A673 (cell line): ENCODE measurements at regions not wholly inside any gene's neighbourhood (a gene's known extent, or its start where the extent isn't known, plus 50 kb on each side); places are given as distances from the start of the nearest gene placed in this dataset.
"Not testable (repeated sequence)": the region's sequence is repeated elsewhere in the genome, so short reads cannot be mapped to it uniquely, and the experiment has no call there.

ENCODE experiments used
- BruUV-seq: library from RNA; stranded (reverse); fragments of 400-500 nt; replicated peaks from 2 replicates; lab custom pipeline; 2021; lab: Mats Ljungman, UMichigan
- CTCF ChIA-PET: fragments of 300-600 bp; sonication (Branson Sonifier 250); formaldehyde crosslinking; loops from one replicate; lab custom pipeline; 2022; ENCODE audit warnings: antibody characterized with exemption; lab: Charles Lee
- POLR2A ChIA-PET: fragments of 300-600 bp; sonication (Branson Sonifier 250); formaldehyde crosslinking; loops from one replicate; lab custom pipeline; 2022; ENCODE audit warnings: antibody characterized with exemption; ENCODE audit not compliant: low non-redundant PET; lab: Charles Lee
- DNase-seq: peaks from one replicate; pipeline ENCODE4 v3.0.0-alpha.2; 2015; ENCODE audit warnings: low spot score
- H3K27ac ChIP-seq: fragments of 200-600 bp; sonication (generic); 2 replicates; pipeline ENCODE4 v1.5.1; 2016; ENCODE audit warnings: mixed run types, low read depth, mild to moderate bottlenecking, mixed read lengths, antibody characterized with exemption, low read length; ENCODE audit not compliant: poor library complexity, severe bottlenecking
- H3K27me3 ChIP-seq: fragments of 200-600 bp; sonication (generic); replicated peaks from 2 replicates; pipeline ENCODE4 v1.6.1; 2017; ENCODE audit warnings: mixed run types, low read depth, mild to moderate bottlenecking, mixed read lengths, antibody characterized with exemption, low read length; ENCODE audit not compliant: insufficient read depth, poor library complexity
- H3K36me3 ChIP-seq: fragments of 200-600 bp; sonication (generic); 2 replicates; pipeline ENCODE4 v1.6.1; 2016; ENCODE audit warnings: mixed run types, mild to moderate bottlenecking, mixed read lengths, antibody characterized with exemption, low read length; ENCODE audit not compliant: insufficient read depth, poor library complexity, severe bottlenecking
- H3K4me1 ChIP-seq: fragments of 200-600 bp; sonication (generic); 2 replicates; pipeline ENCODE4 v1.6.1; 2017; ENCODE audit warnings: mixed run types, mild to moderate bottlenecking, mixed read lengths, antibody characterized with exemption, low read length; ENCODE audit not compliant: insufficient read depth, poor library complexity, severe bottlenecking
- H3K4me3 ChIP-seq: fragments of 200-600 bp; sonication (generic); 2 replicates; pipeline ENCODE4 v1.5.1; 2016; ENCODE audit warnings: low read depth, mixed run types, mild to moderate bottlenecking, mixed read lengths, low read length; ENCODE audit not compliant: poor library complexity, severe bottlenecking
- H3K9me3 ChIP-seq: fragments of 200-600 bp; sonication (generic); 2 replicates; pipeline ENCODE4 v1.6.1; 2016; ENCODE audit warnings: mixed run types, low read depth, mild to moderate bottlenecking, mixed read lengths, antibody characterized with exemption, low read length; ENCODE audit not compliant: poor library complexity, severe bottlenecking
- CTCF ChIP-seq: fragments of 300-800, 200-600 bp; sonication (generic); conservative IDR thresholded peaks from 2 replicates; pipeline ENCODE4 v1.5.1; 2017; ENCODE audit warnings: low read depth, mild to moderate bottlenecking, antibody characterized with exemption, low read length, moderate library complexity, mixed read lengths
- EZH2 ChIP-seq: fragments of 200-600 bp; sonication (generic); IDR thresholded peaks from 2 replicates; pipeline ENCODE4 v1.6.1; 2017; ENCODE audit warnings: borderline replicate concordance, low read depth, mild to moderate bottlenecking, mixed read lengths, antibody characterized with exemption, low read length; ENCODE audit not compliant: poor library complexity, severe bottlenecking
- intact Hi-C: fragments of 100-400 bp; cut with micrococcal nuclease; formaldehyde crosslinking; loops from one replicate; pipeline ENCODE4 v1.10.0; 2022; ENCODE audit not compliant: unreplicated experiment

DNA sequence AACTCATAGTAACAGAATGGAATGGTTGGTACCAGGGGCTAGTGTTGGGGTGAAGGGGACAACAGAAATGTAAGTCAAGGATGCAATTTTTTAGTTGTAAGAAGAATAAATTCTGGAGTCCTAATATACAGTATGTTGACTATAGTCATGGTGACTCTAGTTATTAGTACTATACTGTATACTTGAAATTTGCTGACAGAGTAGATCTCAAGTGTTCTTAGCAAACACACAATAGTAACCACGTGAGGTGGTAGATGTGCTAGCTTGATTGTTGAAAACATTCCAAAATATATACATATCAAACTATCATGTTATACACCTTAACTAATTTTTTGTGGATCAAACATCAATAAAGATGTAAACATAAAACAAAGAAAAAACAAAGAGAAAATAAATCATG, 1345.1 kb upstream of the PCDH20 start:
- Histone ChIP-seq H3K4me1 (no peaks in the 10 kb centered on the region), H3K36me3 (no peaks in the 10 kb centered on the region), H3K4me3 (no peak overlapping the region), H3K27me3 (no peaks in the 10 kb centered on the region), H3K27ac (no peak overlapping the region), H3K9me3 (no peaks in the 10 kb centered on the region)
- intact Hi-C loops: no loop called here
- CTCF ChIA-PET: no interaction called here
- no peak for DNase-seq
- BruUV-seq: no TSS peak
- POLR2A ChIA-PET: no interaction called here
- TF ChIP-seq EZH2 (no peak), CTCF (no peak)

- Histone ChIP-seq H3K27me3 (no peaks in the 10 kb centered on the region), H3K27ac (no peak overlapping the region), H3K4me1 (no peaks in the 10 kb centered on the region), H3K36me3 (no peaks in the 10 kb centered on the region), H3K4me3 (no peak overlapping the region), H3K9me3 (no peaks in the 10 kb centered on the region)
- intact Hi-C loops: no loop called here
- BruUV-seq: no TSS peak
- CTCF ChIA-PET: no interaction called here
- peak; percentile 44 for DNase-seq
- TF ChIP-seq EZH2 (no peak), CTCF (no peak)
- POLR2A ChIA-PET: no interaction called here
Measured at GRCh38 chr13:62747629-62748028, 1332.0 kb upstream of the PCDH20 start.

DNA sequence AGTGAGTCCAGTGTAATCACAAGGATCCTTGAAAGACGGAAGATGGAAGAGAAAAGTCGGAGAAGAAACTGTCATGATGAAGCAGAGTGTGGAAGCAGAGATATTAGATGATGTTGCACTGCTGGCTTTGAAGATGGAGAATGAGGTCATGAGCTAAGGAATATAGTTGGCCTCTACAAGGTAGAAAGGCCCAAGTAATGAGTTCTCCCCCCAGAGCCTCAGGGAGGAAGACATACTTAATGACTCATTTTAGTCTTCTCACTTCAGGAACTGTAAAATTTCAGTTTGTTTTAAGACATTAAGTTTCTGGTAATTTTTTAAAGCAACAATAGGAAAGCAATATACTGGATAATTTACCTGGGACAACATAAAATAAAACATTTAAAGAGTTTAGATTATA, 1331.5 kb upstream of the PCDH20 start:
- no peaks in the 10 kb centered on the region for H3K4me1 ChIP-seq
- BruUV-seq: no TSS peak
- ChIA-PET CTCF (no interaction called here), POLR2A (no interaction called here)
- H3K27ac ChIP-seq: no peak overlapping the region
- DNase-seq: peak; percentile 2
- no peaks in the 10 kb centered on the region for H3K9me3 ChIP-seq
- intact Hi-C loops: no loop called here
- no peak overlapping the region for H3K4me3 ChIP-seq
- TF ChIP-seq EZH2 (no peak), CTCF (no peak)
- no peaks in the 10 kb centered on the region for H3K27me3 ChIP-seq
- H3K36me3 ChIP-seq: no peaks in the 10 kb centered on the region

DNA sequence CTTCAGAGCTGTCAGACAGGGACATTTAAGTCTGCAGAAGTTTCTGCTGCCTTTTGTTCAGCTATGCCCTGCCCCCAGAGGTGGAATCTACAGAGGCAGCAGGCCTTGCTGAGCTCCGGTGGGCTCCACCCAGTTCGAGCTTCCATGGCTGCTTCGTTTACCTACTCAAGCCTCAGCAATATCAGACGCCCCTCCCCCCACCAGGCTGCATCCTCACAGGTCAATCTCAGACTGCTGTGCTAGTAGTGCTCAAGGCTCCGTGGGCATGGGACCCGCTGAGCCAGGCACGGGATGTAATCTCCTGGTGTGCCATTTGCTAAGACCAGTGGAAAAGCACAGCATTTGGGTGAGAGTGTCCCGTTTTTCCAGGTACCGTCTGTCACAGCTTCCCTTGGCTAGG, 1314.1 kb upstream of the PCDH20 start:
- intact Hi-C loops: not testable (repeated sequence)

More for the DNA sequence above, 1314.1 kb upstream of the PCDH20 start:
- H3K4me1 ChIP-seq, CTCF ChIA-PET, H3K27me3 ChIP-seq, H3K36me3 ChIP-seq, H3K27ac ChIP-seq, H3K9me3 ChIP-seq, H3K4me3 ChIP-seq, POLR2A ChIA-PET, DNase-seq, BruUV-seq: not testable (repeated sequence)
